HEK293 (cell line): ENCODE measurements at regions not wholly inside any gene's neighbourhood (a gene's known extent, or its start where the extent isn't known, plus 50 kb on each side); places are given as distances from the start of the nearest gene placed in this dataset.

ENCODE experiments used
- CTCF ChIA-PET: fragments of 350-600 bp; formaldehyde crosslinking; extraction: SDS; loops from one replicate; lab custom pipeline; 2021; ENCODE audit warnings: antibody characterized with exemption; lab: Yijun Ruan, JAX
- POLR2A ChIA-PET: fragments of 300-600 bp; formaldehyde crosslinking; extraction: SDS; loops from one replicate; lab custom pipeline; 2020; ENCODE audit warnings: antibody characterized with exemption, inconsistent platforms; lab: Yijun Ruan, JAX
- H3K27ac ChIP-seq: fragments of 200-500 bp; sonication (Bioruptor generic); 2 replicates; pipeline ENCODE4 v1.5.1; 2014; ENCODE audit warnings: low read depth, low read length, control low read depth, inconsistent platforms; ENCODE audit errors: extremely low read depth
- H3K36me3 ChIP-seq, 2 experiments: fragments of 200-500 bp in 1 of 2; sonication (Bioruptor generic) in 1 of 2; 1 replicate in 1 of 2; 2 replicates in 1 of 2; pipeline ENCODE4 v1.5.1; 2014 to 2017; ENCODE audit warnings: inconsistent platforms in 2 of 2, low read length in 2 of 2; ENCODE audit not compliant: control insufficient read depth in 2 of 2, insufficient read depth in 1 of 2
- H3K4me1 ChIP-seq: fragments of 200-500 bp; sonication (Bioruptor generic); 2 replicates; pipeline ENCODE4 v1.5.1; 2014; ENCODE audit warnings: mild to moderate bottlenecking, low read length, inconsistent platforms; ENCODE audit not compliant: control insufficient read depth, insufficient read depth
- H3K4me3 ChIP-seq: 2 replicates; pipeline ENCODE4 v1.5.1; 2011; ENCODE audit warnings: low read depth, mild to moderate bottlenecking, control low read depth, low read length, moderate library complexity
- H3K9me3 ChIP-seq: fragments of 200-500 bp; sonication (Bioruptor generic); 2 replicates; pipeline ENCODE4 v1.5.1; 2014; ENCODE audit warnings: low read depth, low read length, inconsistent platforms; ENCODE audit not compliant: control insufficient read depth, insufficient read depth
- GLI2 ChIP-seq: fragments of 450-650 bp; formaldehyde crosslinking; IDR thresholded peaks from 2 replicates; pipeline ENCODE4; 2017; ENCODE audit warnings: missing biosample characterization, missing genetic modification characterization, low read depth, borderline replicate concordance
- GLI4 ChIP-seq: fragments of 450-650 bp; formaldehyde crosslinking; IDR thresholded peaks from 2 replicates; pipeline ENCODE4 v1.5.1; 2016; ENCODE audit warnings: missing biosample characterization, missing genetic modification characterization
- KLF16 ChIP-seq: fragments of 450-650 bp; formaldehyde crosslinking; IDR thresholded peaks from 2 replicates; pipeline ENCODE4 v1.5.1; 2017; ENCODE audit warnings: missing biosample characterization, missing genetic modification characterization
- KLF7 ChIP-seq: fragments of 450-650 bp; formaldehyde crosslinking; IDR thresholded peaks from 2 replicates; pipeline ENCODE4 v1.5.1; 2016; ENCODE audit warnings: missing biosample characterization, missing genetic modification characterization, borderline replicate concordance
- YY1 ChIP-seq: fragments of 450-650 bp; formaldehyde crosslinking; IDR thresholded peaks from 2 replicates; pipeline ENCODE4 v1.5.1; 2018; ENCODE audit warnings: missing biosample characterization, missing genetic modification characterization
- ZBTB1 ChIP-seq: fragments of 450-650 bp; formaldehyde crosslinking; IDR thresholded peaks from 2 replicates; pipeline ENCODE4 v1.5.1; 2016; ENCODE audit warnings: missing biosample characterization, missing genetic modification characterization
- ZNF148 ChIP-seq: fragments of 450-650 bp; formaldehyde crosslinking; IDR thresholded peaks from 2 replicates; pipeline ENCODE4 v1.5.0; 2017; ENCODE audit warnings: missing biosample characterization, missing genetic modification characterization, borderline replicate concordance
- ZNF155 ChIP-seq: fragments of 450-650 bp; formaldehyde crosslinking; IDR thresholded peaks from 2 replicates; pipeline ENCODE4 v1.5.1; 2016; ENCODE audit warnings: missing biosample characterization, missing genetic modification characterization
- ZNF26 ChIP-seq: fragments of 450-650 bp; formaldehyde crosslinking; IDR thresholded peaks from 2 replicates; pipeline ENCODE4 v1.5.1; 2016; ENCODE audit warnings: missing biosample characterization, missing genetic modification characterization
- ZNF394 ChIP-seq: fragments of 450-650 bp; formaldehyde crosslinking; IDR thresholded peaks from 2 replicates; pipeline ENCODE4 v1.5.1; 2016; ENCODE audit warnings: missing biosample characterization, missing genetic modification characterization, mild to moderate bottlenecking, moderate library complexity, borderline replicate concordance
- ZNF530 ChIP-seq: fragments of 450-650 bp; formaldehyde crosslinking; IDR thresholded peaks from 2 replicates; pipeline ENCODE4 v1.5.1; 2016; ENCODE audit warnings: low read depth, missing biosample characterization, missing genetic modification characterization
- ZNF624 ChIP-seq: fragments of 450-650 bp; formaldehyde crosslinking; IDR thresholded peaks from 2 replicates; pipeline ENCODE4 v1.5.1; 2017; ENCODE audit warnings: missing biosample characterization, missing genetic modification characterization
- ZNF626 ChIP-seq: fragments of 450-650 bp; sonication (Bioruptor Pico); formaldehyde crosslinking; IDR thresholded peaks from 2 replicates; pipeline ENCODE4 v1.5.1; 2018; ENCODE audit warnings: missing biosample characterization, missing genetic modification characterization, inconsistent platforms
- ZNF785 ChIP-seq: fragments of 450-650 bp; formaldehyde crosslinking; IDR thresholded peaks from 2 replicates; pipeline ENCODE4 v1.5.1; 2016; ENCODE audit warnings: missing biosample characterization, missing genetic modification characterization
- ZSCAN30 ChIP-seq: fragments of 450-650 bp; IDR thresholded peaks from 2 replicates; pipeline ENCODE4 v1.5.1; 2018; ENCODE audit warnings: missing biosample characterization, mild to moderate bottlenecking, missing genetic modification characterization, moderate library complexity
- TF ChIP-seq, protein P1 (sequence below): fragments of 450-650 bp; formaldehyde crosslinking; IDR thresholded peaks from 2 replicates; pipeline ENCODE4 v1.5.1; 2016; ENCODE audit warnings: missing biosample characterization, missing genetic modification characterization, borderline replicate concordance
- TF ChIP-seq, protein P2 (sequence below): fragments of 450-650 bp; formaldehyde crosslinking; IDR thresholded peaks from 2 replicates; pipeline ENCODE4 v1.5.1; 2016; ENCODE audit warnings: missing biosample characterization, missing genetic modification characterization, borderline replicate concordance

GRCh38 chr11:129544691-129545090, 169.0 kb downstream of the BARX2 start:
- CTCF ChIA-PET: no interaction called here
- POLR2A ChIA-PET: no interaction called here
- TF ChIP-seq, protein P1, sequence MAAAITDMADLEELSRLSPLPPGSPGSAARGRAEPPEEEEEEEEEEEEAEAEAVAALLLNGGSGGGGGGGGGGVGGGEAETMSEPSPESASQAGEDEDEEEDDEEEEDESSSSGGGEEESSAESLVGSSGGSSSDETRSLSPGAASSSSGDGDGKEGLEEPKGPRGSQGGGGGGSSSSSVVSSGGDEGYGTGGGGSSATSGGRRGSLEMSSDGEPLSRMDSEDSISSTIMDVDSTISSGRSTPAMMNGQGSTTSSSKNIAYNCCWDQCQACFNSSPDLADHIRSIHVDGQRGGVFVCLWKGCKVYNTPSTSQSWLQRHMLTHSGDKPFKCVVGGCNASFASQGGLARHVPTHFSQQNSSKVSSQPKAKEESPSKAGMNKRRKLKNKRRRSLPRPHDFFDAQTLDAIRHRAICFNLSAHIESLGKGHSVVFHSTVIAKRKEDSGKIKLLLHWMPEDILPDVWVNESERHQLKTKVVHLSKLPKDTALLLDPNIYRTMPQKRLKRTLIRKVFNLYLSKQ (tag by site-specific recombination): no peak
- TF ChIP-seq ZNF26 (tag by site-specific recombination): no peak

DNA sequence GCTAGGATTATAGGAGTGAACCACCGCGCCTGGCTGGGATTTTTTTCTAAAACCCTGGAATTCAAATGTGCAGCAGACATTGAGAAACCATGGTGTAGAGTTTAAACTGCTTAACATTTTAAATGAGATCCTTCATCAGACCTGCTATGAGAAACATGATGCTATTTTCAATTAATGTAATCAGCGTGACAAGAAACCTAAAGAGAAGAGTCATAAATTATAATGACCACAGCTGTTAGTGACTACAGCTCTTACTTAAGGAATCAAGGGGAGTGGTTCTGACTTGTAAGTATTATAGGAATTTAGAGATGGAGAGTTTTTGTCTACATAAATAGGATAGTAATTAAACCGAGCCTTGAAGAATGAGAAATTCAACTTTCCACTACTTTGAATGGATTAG, 170.6 kb downstream of the BARX2 start:
- no peak overlapping the region for H3K27ac ChIP-seq
- ChIA-PET POLR2A (no interaction called here), CTCF (no interaction called here)
- TF ChIP-seq GLI4 (no peak), ZNF626 (tag by site-specific recombination) (no peak), KLF7 (tag by site-specific recombination) (no peak), ZNF148 (tag by site-specific recombination) (no peak), ZNF785 (tag by site-specific recombination) (no peak), ZNF155 (tag by site-specific recombination) (no peak), ZNF394 (tag by site-specific recombination) (no peak), ZNF624 (no peak), ZNF530 (tag by site-specific recombination) (no peak), ZSCAN30 (no peak), GLI2 (tag by site-specific recombination) (no peak), ZBTB1 (no peak), YY1 (tag by site-specific recombination) (no peak), KLF16 (tag by site-specific recombination) (no peak)
- TF ChIP-seq, protein P2, sequence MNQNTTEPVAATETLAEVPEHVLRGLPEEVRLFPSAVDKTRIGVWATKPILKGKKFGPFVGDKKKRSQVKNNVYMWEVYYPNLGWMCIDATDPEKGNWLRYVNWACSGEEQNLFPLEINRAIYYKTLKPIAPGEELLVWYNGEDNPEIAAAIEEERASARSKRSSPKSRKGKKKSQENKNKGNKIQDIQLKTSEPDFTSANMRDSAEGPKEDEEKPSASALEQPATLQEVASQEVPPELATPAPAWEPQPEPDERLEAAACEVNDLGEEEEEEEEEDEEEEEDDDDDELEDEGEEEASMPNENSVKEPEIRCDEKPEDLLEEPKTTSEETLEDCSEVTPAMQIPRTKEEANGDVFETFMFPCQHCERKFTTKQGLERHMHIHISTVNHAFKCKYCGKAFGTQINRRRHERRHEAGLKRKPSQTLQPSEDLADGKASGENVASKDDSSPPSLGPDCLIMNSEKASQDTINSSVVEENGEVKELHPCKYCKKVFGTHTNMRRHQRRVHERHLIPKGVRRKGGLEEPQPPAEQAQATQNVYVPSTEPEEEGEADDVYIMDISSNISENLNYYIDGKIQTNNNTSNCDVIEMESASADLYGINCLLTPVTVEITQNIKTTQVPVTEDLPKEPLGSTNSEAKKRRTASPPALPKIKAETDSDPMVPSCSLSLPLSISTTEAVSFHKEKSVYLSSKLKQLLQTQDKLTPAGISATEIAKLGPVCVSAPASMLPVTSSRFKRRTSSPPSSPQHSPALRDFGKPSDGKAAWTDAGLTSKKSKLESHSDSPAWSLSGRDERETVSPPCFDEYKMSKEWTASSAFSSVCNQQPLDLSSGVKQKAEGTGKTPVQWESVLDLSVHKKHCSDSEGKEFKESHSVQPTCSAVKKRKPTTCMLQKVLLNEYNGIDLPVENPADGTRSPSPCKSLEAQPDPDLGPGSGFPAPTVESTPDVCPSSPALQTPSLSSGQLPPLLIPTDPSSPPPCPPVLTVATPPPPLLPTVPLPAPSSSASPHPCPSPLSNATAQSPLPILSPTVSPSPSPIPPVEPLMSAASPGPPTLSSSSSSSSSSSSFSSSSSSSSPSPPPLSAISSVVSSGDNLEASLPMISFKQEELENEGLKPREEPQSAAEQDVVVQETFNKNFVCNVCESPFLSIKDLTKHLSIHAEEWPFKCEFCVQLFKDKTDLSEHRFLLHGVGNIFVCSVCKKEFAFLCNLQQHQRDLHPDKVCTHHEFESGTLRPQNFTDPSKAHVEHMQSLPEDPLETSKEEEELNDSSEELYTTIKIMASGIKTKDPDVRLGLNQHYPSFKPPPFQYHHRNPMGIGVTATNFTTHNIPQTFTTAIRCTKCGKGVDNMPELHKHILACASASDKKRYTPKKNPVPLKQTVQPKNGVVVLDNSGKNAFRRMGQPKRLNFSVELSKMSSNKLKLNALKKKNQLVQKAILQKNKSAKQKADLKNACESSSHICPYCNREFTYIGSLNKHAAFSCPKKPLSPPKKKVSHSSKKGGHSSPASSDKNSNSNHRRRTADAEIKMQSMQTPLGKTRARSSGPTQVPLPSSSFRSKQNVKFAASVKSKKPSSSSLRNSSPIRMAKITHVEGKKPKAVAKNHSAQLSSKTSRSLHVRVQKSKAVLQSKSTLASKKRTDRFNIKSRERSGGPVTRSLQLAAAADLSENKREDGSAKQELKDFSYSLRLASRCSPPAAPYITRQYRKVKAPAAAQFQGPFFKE (tag by site-specific recombination): no peak
- no peaks in the 10 kb centered on the region for H3K4me1 ChIP-seq
- no peaks in the 10 kb centered on the region for H3K9me3 ChIP-seq
- H3K4me3 ChIP-seq: no peak overlapping the region
- H3K36me3 ChIP-seq: no peaks in the 10 kb centered on the region

More at GRCh38 chr11:129544691-129545090, 169.0 kb downstream of the BARX2 start:
- H3K36me3 ChIP-seq: no peaks in the 10 kb centered on the region
- no peaks in the 10 kb centered on the region for H3K4me1 ChIP-seq
- no peaks in the 10 kb centered on the region for H3K9me3 ChIP-seq
- H3K27ac ChIP-seq: no peak overlapping the region
- no peak overlapping the region for H3K4me3 ChIP-seq
